ENCODE measurements at regions not wholly inside any gene's neighbourhood (a gene's known extent, or its start where the extent isn't known, plus 50 kb on each side); places are given as distances from the start of the nearest gene placed in this dataset.

DNA sequence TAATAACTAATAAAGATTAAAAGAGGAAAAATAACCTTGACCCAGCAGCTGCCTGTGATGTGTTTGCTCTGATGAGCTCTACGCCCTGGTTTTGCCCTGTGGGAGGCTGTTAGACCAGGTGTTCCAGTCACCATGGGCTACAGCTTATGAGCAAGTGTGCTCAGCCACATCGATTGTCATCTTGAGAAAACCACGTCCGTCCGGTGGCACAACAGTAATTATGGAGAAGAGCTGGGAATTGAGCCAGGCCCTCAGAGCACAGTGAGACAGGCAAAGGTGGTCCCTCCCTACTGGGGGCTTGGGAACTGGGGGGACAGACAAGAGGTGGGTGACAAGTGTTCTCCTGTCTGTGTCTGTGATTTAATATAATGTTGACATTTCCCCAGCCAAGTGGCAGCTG, 420.5 kb downstream of the MATN1 start:
- TF ChIP-seq, protein P1, sequence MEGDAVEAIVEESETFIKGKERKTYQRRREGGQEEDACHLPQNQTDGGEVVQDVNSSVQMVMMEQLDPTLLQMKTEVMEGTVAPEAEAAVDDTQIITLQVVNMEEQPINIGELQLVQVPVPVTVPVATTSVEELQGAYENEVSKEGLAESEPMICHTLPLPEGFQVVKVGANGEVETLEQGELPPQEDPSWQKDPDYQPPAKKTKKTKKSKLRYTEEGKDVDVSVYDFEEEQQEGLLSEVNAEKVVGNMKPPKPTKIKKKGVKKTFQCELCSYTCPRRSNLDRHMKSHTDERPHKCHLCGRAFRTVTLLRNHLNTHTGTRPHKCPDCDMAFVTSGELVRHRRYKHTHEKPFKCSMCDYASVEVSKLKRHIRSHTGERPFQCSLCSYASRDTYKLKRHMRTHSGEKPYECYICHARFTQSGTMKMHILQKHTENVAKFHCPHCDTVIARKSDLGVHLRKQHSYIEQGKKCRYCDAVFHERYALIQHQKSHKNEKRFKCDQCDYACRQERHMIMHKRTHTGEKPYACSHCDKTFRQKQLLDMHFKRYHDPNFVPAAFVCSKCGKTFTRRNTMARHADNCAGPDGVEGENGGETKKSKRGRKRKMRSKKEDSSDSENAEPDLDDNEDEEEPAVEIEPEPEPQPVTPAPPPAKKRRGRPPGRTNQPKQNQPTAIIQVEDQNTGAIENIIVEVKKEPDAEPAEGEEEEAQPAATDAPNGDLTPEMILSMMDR (IDR thresholded peaks at IDR 0.05; ENCODE audit: low read depth, low read length, poor library complexity, severe bottlenecking), result no peak
- TF ChIP-seq EZH2phosphoT487 (IDR thresholded peaks at IDR 0.05; ENCODE audit: borderline replicate concordance, low read length), result no peak
